ENCODE measurements at regions not wholly inside any gene's neighbourhood (a gene's known extent, or its start where the extent isn't known, plus 50 kb on each side); places are given as distances from the start of the nearest gene placed in this dataset.
A peak's percentile ranks its signal among the peaks of the same experiment; 100 is the strongest.

GRCh38 chr7:131021460-131021859 is 287.5 kb upstream of the KLF14 start:
- peak overlapping the region; percentile 55; the same call in 1 of the 2 replicates for H3K27ac Mint-ChIP-seq
- H3K36me3 Mint-ChIP-seq (ENCODE audit: low read depth), result peaks cover 38% of the 10 kb centered on the region
- H3K4me3 Mint-ChIP-seq, result no peak overlapping the region
- DNase-seq, result no peak
- H3K27me3 Mint-ChIP-seq (ENCODE audit: insufficient read depth), result peaks cover 3% of the 10 kb centered on the region
- no peak for TF ChIP-seq CTCF (IDR thresholded peaks at IDR 0.05)
- H3K4me1 Mint-ChIP-seq (ENCODE audit: low read depth), result peaks cover 45% of the 10 kb centered on the region
- no peaks in the 10 kb centered on the region; the same call in none of the 2 replicates for H3K9me3 Mint-ChIP-seq

GRCh38 chr7:131021902-131022301 is 287.9 kb upstream of the KLF14 start:
- no peak for DNase-seq
- no peaks in the 10 kb centered on the region; the same call in 1 of the 2 replicates for H3K9me3 Mint-ChIP-seq
- peaks cover 34% of the 10 kb centered on the region for H3K36me3 Mint-ChIP-seq (ENCODE audit: low read depth)
- H3K27me3 Mint-ChIP-seq (ENCODE audit: insufficient read depth), result peaks cover 3% of the 10 kb centered on the region
- peaks cover 47% of the 10 kb centered on the region for H3K4me1 Mint-ChIP-seq (ENCODE audit: low read depth)
- H3K4me3 Mint-ChIP-seq, result no peak overlapping the region
- peak overlapping the region; percentile 55 for H3K27ac Mint-ChIP-seq
- TF ChIP-seq CTCF (IDR thresholded peaks at IDR 0.05), result no peak

GRCh38 chr7:131026297-131027000 is 292.4 kb upstream of the KLF14 start:
- TF ChIP-seq CTCF (IDR thresholded peaks at IDR 0.05), result no peak
- Mint-ChIP-seq H3K9me3 (no peaks in the 10 kb centered on the region), H3K36me3 (ENCODE audit: low read depth) (peaks cover 35% of the 10 kb centered on the region), H3K27ac (peak overlapping the region; percentile 96), H3K27me3 (ENCODE audit: insufficient read depth) (no peaks in the 10 kb centered on the region; the same call in none of the 2 replicates), H3K4me1 (ENCODE audit: low read depth) (peaks cover 67% of the 10 kb centered on the region), H3K4me3 (peak overlapping the region; percentile 80)
- peak; percentile 89 for DNase-seq

- 0 out of 2 replicates have a peak, but pooled peaks have one; percentile 22 for TF ChIP-seq CTCF (IDR thresholded peaks at IDR 0.05)
Measured at GRCh38 chr7:131027287-131027773, 293.3 kb upstream of the KLF14 start.

GRCh38 chr7:131028295-131028694 is 294.3 kb upstream of the KLF14 start:
- no peak for DNase-seq
- Mint-ChIP-seq H3K9me3 (no peaks in the 10 kb centered on the region), H3K27ac (peak overlapping the region; percentile 96), H3K36me3 (ENCODE audit: low read depth) (peaks cover 28% of the 10 kb centered on the region), H3K4me3 (peak overlapping the region; percentile 80), H3K27me3 (ENCODE audit: insufficient read depth) (no peaks in the 10 kb centered on the region; the same call in none of the 2 replicates), H3K4me1 (ENCODE audit: low read depth) (peaks cover 78% of the 10 kb centered on the region)
- TF ChIP-seq CTCF (IDR thresholded peaks at IDR 0.05), result no peak

More at GRCh38 chr7:131027287-131027773, 293.3 kb upstream of the KLF14 start:
- no peaks in the 10 kb centered on the region; the same call in none of the 2 replicates for H3K27me3 Mint-ChIP-seq (ENCODE audit: insufficient read depth)
- no peaks in the 10 kb centered on the region for H3K9me3 Mint-ChIP-seq
- H3K27ac Mint-ChIP-seq, result peak overlapping the region; percentile 96
- H3K4me3 Mint-ChIP-seq, result peak overlapping the region; percentile 80
- DNase-seq, result peak; percentile 96
- H3K4me1 Mint-ChIP-seq (ENCODE audit: low read depth), result peaks cover 71% of the 10 kb centered on the region
- H3K36me3 Mint-ChIP-seq (ENCODE audit: low read depth), result peaks cover 33% of the 10 kb centered on the region
